Type B pancreatic cell (in vitro differentiated cells): ENCODE measurements at regions not wholly inside any gene's neighbourhood (a gene's known extent, or its start where the extent isn't known, plus 50 kb on each side); places are given as distances from the start of the nearest gene placed in this dataset.
A peak's percentile ranks its signal among the peaks of the same experiment; 100 is the strongest.

Experiments used
- DNase-seq: peaks from one replicate; pipeline ENCODE4 v3.0.0; 2021; ENCODE audit warnings: mixed read lengths; ENCODE audit not compliant: unreplicated experiment; ENCODE audit errors: extremely low spot score
- H3K27ac Mint-ChIP-seq: 2 replicates; pipeline ENCODE4 v1.8.0; 2021; ENCODE audit warnings: mild to moderate bottlenecking, mixed read lengths
- H3K27me3 Mint-ChIP-seq: 2 replicates; pipeline ENCODE4 v1.8.0; 2021; ENCODE audit warnings: mixed read lengths
- H3K36me3 Mint-ChIP-seq: 2 replicates; pipeline ENCODE4 v1.8.0; 2021; ENCODE audit warnings: mixed read lengths
- H3K4me1 Mint-ChIP-seq: one replicate; pipeline ENCODE4 v1.8.0; 2021; ENCODE audit warnings: mixed read lengths; ENCODE audit not compliant: unreplicated experiment
- H3K4me3 Mint-ChIP-seq: 2 replicates; pipeline ENCODE4 v1.8.0; 2021; ENCODE audit warnings: mild to moderate bottlenecking, mixed read lengths
- H3K9me3 Mint-ChIP-seq: 2 replicates; pipeline ENCODE4 v1.8.0; 2021; ENCODE audit warnings: mixed read lengths
- CTCF ChIP-seq: fragments of 200-600 bp; sonication (generic); conservative IDR thresholded peaks from 2 replicates; pipeline ENCODE4 v1.5.0; 2021; ENCODE audit warnings: antibody characterized with exemption, mild to moderate bottlenecking

GRCh38 chr6:163836876-163837690, 422.6 kb downstream of the QKI start:
- Mint-ChIP-seq H3K4me1 (peaks cover 19% of the 10 kb centered on the region), H3K27me3 (peaks cover 12% of the 10 kb centered on the region), H3K4me3 (peak overlapping the region; percentile 72), H3K36me3 (no peaks in the 10 kb centered on the region), H3K27ac (peak overlapping the region; percentile 29), H3K9me3 (peaks cover 2% of the 10 kb centered on the region)
- DNase-seq: no peak
- TF ChIP-seq CTCF: no peak

- Mint-ChIP-seq H3K27ac (no peak overlapping the region), H3K9me3 (no peaks in the 10 kb centered on the region), H3K36me3 (no peaks in the 10 kb centered on the region), H3K4me1 (peaks cover 19% of the 10 kb centered on the region), H3K4me3 (no peak overlapping the region), H3K27me3 (peaks cover 16% of the 10 kb centered on the region)
- no peak for DNase-seq
- TF ChIP-seq CTCF: no peak
Measured at GRCh38 chr6:163835439-163836171, 421.1 kb downstream of the QKI start.

- H3K27me3 Mint-ChIP-seq: peaks cover 16% of the 10 kb centered on the region
- H3K4me3 Mint-ChIP-seq: no peak overlapping the region
- H3K27ac Mint-ChIP-seq: no peak overlapping the region
- DNase-seq: no peak
- H3K36me3 Mint-ChIP-seq: no peaks in the 10 kb centered on the region
- no peak for TF ChIP-seq CTCF
- no peaks in the 10 kb centered on the region for H3K9me3 Mint-ChIP-seq
- H3K4me1 Mint-ChIP-seq: peaks cover 19% of the 10 kb centered on the region
Measured at GRCh38 chr6:163834226-163834970, 419.9 kb downstream of the QKI start.

GRCh38 chr6:163831736-163832135, 417.2 kb downstream of the QKI start:
- H3K27ac Mint-ChIP-seq: no peak overlapping the region
- no peaks in the 10 kb centered on the region for H3K36me3 Mint-ChIP-seq
- H3K9me3 Mint-ChIP-seq: peaks cover under 1% of the 10 kb centered on the region
- H3K27me3 Mint-ChIP-seq: peaks cover 16% of the 10 kb centered on the region
- no peak for DNase-seq
- H3K4me3 Mint-ChIP-seq: no peak overlapping the region
- H3K4me1 Mint-ChIP-seq: peaks cover 8% of the 10 kb centered on the region
- TF ChIP-seq CTCF: no peak

- Mint-ChIP-seq H3K27me3 (peaks cover 21% of the 10 kb centered on the region), H3K4me1 (peaks cover 5% of the 10 kb centered on the region), H3K9me3 (peaks cover 4% of the 10 kb centered on the region), H3K27ac (no peak overlapping the region), H3K4me3 (no peak overlapping the region), H3K36me3 (no peaks in the 10 kb centered on the region)
- DNase-seq: no peak
- TF ChIP-seq CTCF: no peak
Measured at GRCh38 chr6:163830641-163831040, 416.1 kb downstream of the QKI start.
